Keratinocyte (primary cell): ENCODE measurements at regions not wholly inside any gene's neighbourhood (a gene's known extent, or its start where the extent isn't known, plus 50 kb on each side); places are given as distances from the start of the nearest gene placed in this dataset.

Source experiments
- EZH2 ChIP-seq: IDR thresholded peaks from one replicate; pipeline ENCODE4 v1.6.1; 2012; ENCODE audit warnings: inconsistent platforms, mild to moderate bottlenecking, low read length, moderate library complexity
- TF ChIP-seq, protein P1 (sequence below), 3 experiments: IDR thresholded peaks in 1 of 3; conservative IDR thresholded peaks in 1 of 3; optimal IDR thresholded peaks in 1 of 3; 2 replicates in 2 of 3; 3 replicates in 1 of 3; pipeline versions ENCODE3 to v1.5.1; 2011; ENCODE audit warnings: low read length in 3 of 3, mild to moderate bottlenecking in 3 of 3, moderate library complexity in 2 of 3, control low read depth in 1 of 3, inconsistent platforms in 1 of 3; ENCODE audit not compliant: insufficient read depth in 2 of 3; ENCODE audit errors: extremely low read depth in 1 of 3

- TF ChIP-seq, protein P1, sequence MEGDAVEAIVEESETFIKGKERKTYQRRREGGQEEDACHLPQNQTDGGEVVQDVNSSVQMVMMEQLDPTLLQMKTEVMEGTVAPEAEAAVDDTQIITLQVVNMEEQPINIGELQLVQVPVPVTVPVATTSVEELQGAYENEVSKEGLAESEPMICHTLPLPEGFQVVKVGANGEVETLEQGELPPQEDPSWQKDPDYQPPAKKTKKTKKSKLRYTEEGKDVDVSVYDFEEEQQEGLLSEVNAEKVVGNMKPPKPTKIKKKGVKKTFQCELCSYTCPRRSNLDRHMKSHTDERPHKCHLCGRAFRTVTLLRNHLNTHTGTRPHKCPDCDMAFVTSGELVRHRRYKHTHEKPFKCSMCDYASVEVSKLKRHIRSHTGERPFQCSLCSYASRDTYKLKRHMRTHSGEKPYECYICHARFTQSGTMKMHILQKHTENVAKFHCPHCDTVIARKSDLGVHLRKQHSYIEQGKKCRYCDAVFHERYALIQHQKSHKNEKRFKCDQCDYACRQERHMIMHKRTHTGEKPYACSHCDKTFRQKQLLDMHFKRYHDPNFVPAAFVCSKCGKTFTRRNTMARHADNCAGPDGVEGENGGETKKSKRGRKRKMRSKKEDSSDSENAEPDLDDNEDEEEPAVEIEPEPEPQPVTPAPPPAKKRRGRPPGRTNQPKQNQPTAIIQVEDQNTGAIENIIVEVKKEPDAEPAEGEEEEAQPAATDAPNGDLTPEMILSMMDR (optimal IDR thresholded peaks at IDR 0.05 in 1 of 3, IDR thresholded peaks at IDR 0.05 in 1 of 3, conservative IDR thresholded peaks at IDR 0.05 in 1 of 3; ENCODE audit: extremely low read depth in 1 of 3, insufficient read depth in 2 of 3, low read length in 3 of 3), result no peak
- TF ChIP-seq EZH2, result no peak
These were observed 102.5 kb downstream of the BEGAIN start for GRCh38 chr14:100484531-100485267.
